GM06990 (cell line): ENCODE measurements at regions not wholly inside any gene's neighbourhood (a gene's known extent, or its start where the extent isn't known, plus 50 kb on each side); places are given as distances from the start of the nearest gene placed in this dataset.

Experiments
- DNase-seq: peaks from one replicate; pipeline ENCODE4 v3.0.0-alpha.2; 2011; ENCODE audit not compliant: insufficient read length; ENCODE audit errors: extremely low read depth
- H3K27me3 ChIP-seq: replicated peaks from 2 replicates; pipeline ENCODE4 v1.6.0; 2011; ENCODE audit warnings: low read length; ENCODE audit not compliant: control insufficient read depth, insufficient read depth
- H3K36me3 ChIP-seq: 2 replicates; pipeline ENCODE4 v1.5.1; 2011; ENCODE audit warnings: low read length; ENCODE audit not compliant: control insufficient read depth, insufficient read depth
- H3K4me3 ChIP-seq: replicated peaks from 2 replicates; pipeline ENCODE4 v1.5.1; 2011; ENCODE audit warnings: low read depth, mild to moderate bottlenecking, control low read depth, low read length
- CTCF ChIP-seq: IDR thresholded peaks from 2 replicates; pipeline ENCODE4 v1.5.1; 2011; ENCODE audit warnings: low read length, control low read depth, mild to moderate bottlenecking, inconsistent platforms; ENCODE audit not compliant: insufficient read depth, poor library complexity, severe bottlenecking

- Histone ChIP-seq H3K36me3 (0 out of 2 replicates have a peak, but pooled peaks cover 1% of the 10 kb centered on the region), H3K27me3 (no peaks in the 10 kb centered on the region), H3K4me3 (no peak overlapping the region)
- no peak for TF ChIP-seq CTCF
- DNase-seq = no peak
Observed at GRCh38 chr6:56741472-56741871, 98.8 kb upstream of the DST start.

GRCh38 chr6:56739836-56740815 is 97.4 kb upstream of the DST start:
- DNase-seq = no peak
- Histone ChIP-seq H3K27me3 (no peaks in the 10 kb centered on the region), H3K4me3 (no peak overlapping the region), H3K36me3 (0 out of 2 replicates have a peak, but pooled peaks cover 1% of the 10 kb centered on the region)
- no peak for TF ChIP-seq CTCF

GRCh38 chr6:56736804-56737203 is 94.1 kb upstream of the DST start:
- no peak for TF ChIP-seq CTCF
- H3K27me3 ChIP-seq = no peaks in the 10 kb centered on the region
- H3K4me3 ChIP-seq = no peak overlapping the region
- H3K36me3 ChIP-seq = 0 out of 2 replicates have a peak, but pooled peaks cover 1% of the 10 kb centered on the region
- no peak for DNase-seq

- no peak for DNase-seq
- Histone ChIP-seq H3K27me3 (no peaks in the 10 kb centered on the region), H3K36me3 (0 out of 2 replicates have a peak, but pooled peaks cover 1% of the 10 kb centered on the region), H3K4me3 (no peak overlapping the region)
- no peak for TF ChIP-seq CTCF
Observed at GRCh38 chr6:56734335-56734734, 91.6 kb upstream of the DST start.

GRCh38 chr6:56733211-56733697 is 90.6 kb upstream of the DST start:
- TF ChIP-seq CTCF = no peak
- no peak for DNase-seq
- H3K36me3 ChIP-seq = no peaks in the 10 kb centered on the region
- H3K27me3 ChIP-seq = no peaks in the 10 kb centered on the region
- H3K4me3 ChIP-seq = no peak overlapping the region
